SU-DHL-6 (cell line): ENCODE measurements at regions not wholly inside any gene's neighbourhood (a gene's known extent, or its start where the extent isn't known, plus 50 kb on each side); places are given as distances from the start of the nearest gene placed in this dataset.

Experiments used
- CTCF ChIP-seq: fragments of 200-600 bp; sonication (generic); IDR thresholded peaks from one replicate; pipeline ENCODE4 v1.5.1; 2017; ENCODE audit warnings: antibody characterized with exemption, mild to moderate bottlenecking, low read length, moderate library complexity; ENCODE audit not compliant: insufficient read depth, poor library complexity, severe bottlenecking
- EZH2phosphoT487 ChIP-seq: fragments of 200-600 bp; sonication (generic), shearing (Covaris generic); conservative IDR thresholded peaks from 2 replicates; pipeline ENCODE4 v1.6.1; 2018; ENCODE audit warnings: mild to moderate bottlenecking, antibody characterized with exemption, low read length, moderate library complexity, mixed read lengths

GRCh38 chr10:3421537-3422257, 249.1 kb upstream of the PITRM1 start:
- TF ChIP-seq CTCF (no peak), EZH2phosphoT487 (no peak)
